Stimulated activated naive CD8-positive, alpha-beta T cell treated with anti-CD3 and anti-CD28 coated beads, Interleukin-15, amount 100 ng/mL, for 72 hours (primary cell): ENCODE measurements at regions not wholly inside any gene's neighbourhood (a gene's known extent, or its start where the extent isn't known, plus 50 kb on each side); places are given as distances from the start of the nearest gene placed in this dataset.
"Not testable (repeated sequence)": the region's sequence is repeated elsewhere in the genome, so short reads cannot be mapped to it uniquely, and the experiment has no call there.

Source experiments
- ATAC-seq: fragments of 150-1000 bp; cut with Tn5 transposase; 2 replicates; pipeline ENCODE4 v1.10.0; 2021; ENCODE audit warnings: mild to moderate bottlenecking, moderate library complexity
- DNase-seq, 2 donors: peaks; one replicate each; pipeline ENCODE4 v3.0.0; 2021 to 2022
- H3K27ac Mint-ChIP-seq, 2 donors: one replicate each; pipeline ENCODE4 v1.8.0; 2022; ENCODE audit warnings: mild to moderate bottlenecking in 2 of 2, mixed read lengths in 2 of 2, moderate library complexity in 2 of 2
- H3K27me3 Mint-ChIP-seq: one replicate; pipeline ENCODE4 v1.8.0; 2022; ENCODE audit warnings: mixed read lengths
- H3K4me1 Mint-ChIP-seq: one replicate; pipeline ENCODE4 v1.8.0; 2022; ENCODE audit warnings: mild to moderate bottlenecking, mixed read lengths
- H3K4me3 Mint-ChIP-seq, 2 donors: one replicate each; pipeline ENCODE4 v1.8.0; 2022; ENCODE audit warnings: mild to moderate bottlenecking in 2 of 2, mixed read lengths in 2 of 2, moderate library complexity in 1 of 2
- H3K9me3 Mint-ChIP-seq, 2 donors: one replicate each; pipeline ENCODE4 v1.8.0; 2022; ENCODE audit warnings: mixed read lengths in 2 of 2

GRCh38 chr18:55732227-55733106 lies 144.5 kb upstream of the TCF4 start:
- H3K4me3 Mint-ChIP-seq = no peak overlapping the region
- no peak for ATAC-seq

GRCh38 chr18:55731594-55732042 lies 143.6 kb upstream of the TCF4 start:
- Mint-ChIP-seq H3K9me3 (no peaks in the 10 kb centered on the region), H3K4me1 (no peaks in the 10 kb centered on the region), H3K4me3 (no peak overlapping the region), H3K27me3 (no peaks in the 10 kb centered on the region), H3K27ac (no peak overlapping the region)
- ATAC-seq = no peak
- no peak for DNase-seq

More at GRCh38 chr18:55732227-55733106, 144.5 kb upstream of the TCF4 start:
- Mint-ChIP-seq H3K27me3 (no peaks in the 10 kb centered on the region), H3K4me1 (no peaks in the 10 kb centered on the region), H3K9me3 (no peaks in the 10 kb centered on the region), H3K27ac (no peak overlapping the region)
- no peak for DNase-seq

DNA sequence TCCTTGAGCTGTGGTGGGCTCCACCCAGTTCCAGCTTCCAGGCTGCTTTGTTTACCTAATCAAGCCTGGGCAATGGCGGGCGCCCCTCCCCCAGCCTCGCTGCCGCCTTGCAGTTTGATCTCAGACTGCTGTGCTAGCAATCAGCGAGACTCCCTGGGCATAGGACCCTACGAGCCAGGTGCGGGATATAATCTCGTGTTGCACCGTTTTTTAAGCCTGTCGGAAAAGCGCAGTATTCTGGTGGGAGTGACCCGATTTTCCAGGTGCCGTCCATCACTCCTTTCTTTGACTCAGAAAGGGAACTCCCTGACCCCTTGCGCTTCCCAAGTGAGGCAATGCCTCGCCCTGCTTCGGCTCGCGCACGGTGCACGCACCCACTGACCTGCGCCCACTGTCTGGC lies 133.0 kb upstream of the TCF4 start:
- not testable (repeated sequence) for ATAC-seq, DNase-seq, H3K4me1 Mint-ChIP-seq, H3K4me3 Mint-ChIP-seq, H3K9me3 Mint-ChIP-seq, H3K27me3 Mint-ChIP-seq, H3K27ac Mint-ChIP-seq

DNA sequence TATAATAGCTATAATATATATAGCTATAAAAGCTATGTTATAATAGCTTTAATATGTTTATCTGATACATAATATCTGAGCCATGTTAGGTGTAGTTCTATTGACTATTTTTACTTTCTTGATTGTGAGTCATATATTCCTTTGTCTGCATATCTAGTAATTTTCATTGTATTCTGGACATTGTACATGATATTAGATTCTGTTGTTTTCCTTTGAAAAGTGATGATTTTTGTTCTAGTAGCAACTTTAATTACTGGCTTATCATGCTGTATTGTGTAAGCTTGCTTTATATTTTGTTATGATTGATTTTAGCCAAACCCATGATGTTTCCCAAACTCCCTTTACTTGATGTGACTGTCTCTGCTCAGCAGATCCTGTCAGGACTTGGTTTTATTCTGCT lies 125.7 kb upstream of the TCF4 start:
- DNase-seq (no peak), ATAC-seq (no peak)
- no peaks in the 10 kb centered on the region for H3K27me3 Mint-ChIP-seq
- no peaks in the 10 kb centered on the region for H3K4me1 Mint-ChIP-seq
- no peak overlapping the region for H3K4me3 Mint-ChIP-seq
- no peak overlapping the region for H3K27ac Mint-ChIP-seq
- peaks cover 16 to 25% of the 10 kb centered on the region in 2 donors for H3K9me3 Mint-ChIP-seq

GRCh38 chr18:55706898-55707297 lies 118.9 kb upstream of the TCF4 start:
- Mint-ChIP-seq H3K4me1 (no peaks in the 10 kb centered on the region), H3K27ac (no peak overlapping the region), H3K9me3 (peaks cover 0 to 9% of the 10 kb centered on the region in 2 donors), H3K4me3 (no peak overlapping the region), H3K27me3 (no peaks in the 10 kb centered on the region)
- DNase-seq (no peak), ATAC-seq (no peak)

DNA sequence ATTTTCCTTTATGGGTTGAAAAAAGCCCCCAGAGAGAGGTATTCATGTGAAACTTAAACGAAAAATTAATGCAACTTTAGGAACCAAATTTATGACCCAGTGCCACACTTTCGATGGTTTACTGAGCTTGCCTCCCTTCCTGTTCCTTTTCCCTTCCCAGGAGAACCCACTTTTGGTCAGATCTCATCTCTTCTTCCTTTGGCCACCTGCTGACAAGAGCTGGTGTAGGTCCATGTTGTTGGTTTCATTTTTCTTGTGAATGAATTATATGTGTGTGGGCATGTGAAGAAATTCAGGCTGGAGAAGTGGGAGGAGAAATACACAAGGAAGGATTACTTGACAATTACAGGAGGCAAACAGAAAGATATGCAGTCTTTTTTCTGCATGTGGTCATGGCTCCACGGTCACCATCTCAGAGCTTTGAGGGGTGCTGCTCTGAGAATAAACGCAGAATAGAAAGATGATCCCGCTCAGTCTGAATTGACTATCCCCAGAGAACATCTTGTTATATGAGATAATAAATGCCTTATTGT lies 111.3 kb upstream of the TCF4 start:
- H3K27me3 Mint-ChIP-seq = no peaks in the 10 kb centered on the region
- H3K4me1 Mint-ChIP-seq = no peaks in the 10 kb centered on the region
- no peak for ATAC-seq
- no peak overlapping the region for H3K27ac Mint-ChIP-seq
- DNase-seq = no peak
- H3K9me3 Mint-ChIP-seq = no peaks in the 10 kb centered on the region
- no peak overlapping the region for H3K4me3 Mint-ChIP-seq

DNA sequence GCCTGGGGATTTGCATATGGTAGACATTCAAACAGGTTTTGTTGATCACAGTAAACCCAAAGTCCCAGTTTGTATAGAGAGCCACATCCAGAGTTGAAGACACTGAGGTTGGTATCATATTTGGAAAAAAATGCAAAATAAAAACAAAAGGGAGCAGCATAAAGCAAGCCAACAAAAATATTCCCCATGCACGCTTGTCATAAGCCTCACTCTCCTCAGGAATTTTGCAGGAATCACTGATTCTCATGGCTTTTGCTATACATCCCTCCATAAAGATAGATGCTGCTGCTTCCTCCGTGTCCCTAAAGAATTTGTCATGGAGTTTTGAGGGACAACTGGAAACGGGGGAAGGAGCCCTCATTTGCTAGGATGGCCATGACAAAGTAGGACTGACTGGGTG lies 108.8 kb upstream of the TCF4 start:
- DNase-seq = no peak
- Mint-ChIP-seq H3K9me3 (no peaks in the 10 kb centered on the region), H3K4me3 (no peak overlapping the region), H3K27me3 (no peaks in the 10 kb centered on the region), H3K4me1 (no peaks in the 10 kb centered on the region), H3K27ac (no peak overlapping the region)
- no peak for ATAC-seq

DNA sequence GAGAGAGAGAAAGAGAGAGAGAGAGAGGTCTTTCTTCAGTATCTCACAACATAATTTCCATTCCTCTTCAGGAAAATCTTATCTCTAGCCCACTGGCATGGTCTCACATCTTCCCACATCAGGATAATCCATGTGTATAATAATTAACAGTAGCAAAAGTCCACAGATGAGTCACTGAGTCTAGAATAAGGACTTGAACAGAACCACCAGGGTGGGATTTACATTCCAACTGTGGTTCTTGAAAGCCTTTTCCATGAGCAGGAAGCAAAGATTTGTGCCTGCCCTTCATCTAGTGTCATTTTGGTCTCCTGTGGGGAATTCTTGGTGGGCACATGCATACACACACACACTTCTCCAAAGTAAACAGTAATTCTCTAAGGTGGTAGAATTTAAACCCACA lies 107.1 kb upstream of the TCF4 start:
- no peak overlapping the region for H3K27ac Mint-ChIP-seq
- DNase-seq (no peak), ATAC-seq (no peak)
- H3K4me1 Mint-ChIP-seq = no peaks in the 10 kb centered on the region
- H3K9me3 Mint-ChIP-seq = no peaks in the 10 kb centered on the region
- H3K4me3 Mint-ChIP-seq = no peak overlapping the region
- H3K27me3 Mint-ChIP-seq = no peaks in the 10 kb centered on the region

DNA sequence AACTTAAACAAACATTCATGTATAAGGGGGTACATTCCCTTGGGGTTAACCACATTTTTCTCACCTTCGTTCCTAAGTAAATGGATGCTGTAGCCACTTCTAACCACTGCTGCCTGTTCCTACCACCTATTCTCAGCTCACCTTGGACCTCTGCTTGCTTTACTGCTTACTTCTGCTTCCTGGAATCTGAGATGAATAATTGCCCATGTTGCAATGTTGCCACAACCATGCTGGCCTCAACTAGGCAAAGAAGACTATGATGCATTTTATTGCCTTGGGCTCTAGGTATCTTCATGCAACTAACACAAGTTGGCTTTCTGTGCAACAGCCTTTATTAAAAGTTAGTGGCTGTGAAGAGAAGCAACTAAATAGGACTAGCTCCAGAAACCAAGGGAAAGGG lies 106.3 kb upstream of the TCF4 start:
- Mint-ChIP-seq H3K27me3 (no peaks in the 10 kb centered on the region), H3K4me1 (no peaks in the 10 kb centered on the region), H3K4me3 (no peak overlapping the region), H3K27ac (no peak overlapping the region), H3K9me3 (no peaks in the 10 kb centered on the region)
- ATAC-seq = no peak
- no peak for DNase-seq

- DNase-seq (no peak), ATAC-seq (no peak)
- Mint-ChIP-seq H3K9me3 (no peaks in the 10 kb centered on the region), H3K4me1 (no peaks in the 10 kb centered on the region), H3K27ac (no peak overlapping the region), H3K4me3 (no peak overlapping the region), H3K27me3 (no peaks in the 10 kb centered on the region)
These were observed 100.0 kb upstream of the TCF4 start for GRCh38 chr18:55688030-55688429.

DNA sequence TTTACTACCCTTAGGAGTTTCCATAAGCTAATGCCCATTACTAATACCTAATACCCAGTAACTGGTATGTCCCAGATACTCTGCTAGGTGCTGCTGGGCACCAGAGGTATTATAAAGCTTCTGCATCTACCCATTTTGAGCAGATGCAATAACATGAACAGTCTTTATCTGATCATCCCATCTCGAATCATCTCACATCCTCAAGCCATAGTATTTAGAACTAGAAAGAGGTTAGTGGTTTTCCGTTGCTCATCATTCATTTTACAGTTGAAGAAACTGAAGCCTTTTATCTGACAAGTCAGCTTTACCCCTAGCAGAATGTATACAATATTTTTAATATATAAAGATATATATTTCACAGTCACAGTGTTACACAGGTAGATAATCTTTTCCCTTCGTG lies 99.1 kb upstream of the TCF4 start:
- no peak overlapping the region for H3K4me3 Mint-ChIP-seq
- DNase-seq (no peak), ATAC-seq (no peak)
- no peak overlapping the region for H3K27ac Mint-ChIP-seq
- no peaks in the 10 kb centered on the region for H3K9me3 Mint-ChIP-seq
- no peaks in the 10 kb centered on the region for H3K27me3 Mint-ChIP-seq
- H3K4me1 Mint-ChIP-seq = no peaks in the 10 kb centered on the region

GRCh38 chr18:55685638-55686037 lies 97.6 kb upstream of the TCF4 start:
- ATAC-seq = no peak
- Mint-ChIP-seq H3K4me1 (no peaks in the 10 kb centered on the region), H3K9me3 (no peaks in the 10 kb centered on the region), H3K27ac (no peak overlapping the region), H3K27me3 (no peaks in the 10 kb centered on the region), H3K4me3 (no peak overlapping the region)
- no peak for DNase-seq

DNA sequence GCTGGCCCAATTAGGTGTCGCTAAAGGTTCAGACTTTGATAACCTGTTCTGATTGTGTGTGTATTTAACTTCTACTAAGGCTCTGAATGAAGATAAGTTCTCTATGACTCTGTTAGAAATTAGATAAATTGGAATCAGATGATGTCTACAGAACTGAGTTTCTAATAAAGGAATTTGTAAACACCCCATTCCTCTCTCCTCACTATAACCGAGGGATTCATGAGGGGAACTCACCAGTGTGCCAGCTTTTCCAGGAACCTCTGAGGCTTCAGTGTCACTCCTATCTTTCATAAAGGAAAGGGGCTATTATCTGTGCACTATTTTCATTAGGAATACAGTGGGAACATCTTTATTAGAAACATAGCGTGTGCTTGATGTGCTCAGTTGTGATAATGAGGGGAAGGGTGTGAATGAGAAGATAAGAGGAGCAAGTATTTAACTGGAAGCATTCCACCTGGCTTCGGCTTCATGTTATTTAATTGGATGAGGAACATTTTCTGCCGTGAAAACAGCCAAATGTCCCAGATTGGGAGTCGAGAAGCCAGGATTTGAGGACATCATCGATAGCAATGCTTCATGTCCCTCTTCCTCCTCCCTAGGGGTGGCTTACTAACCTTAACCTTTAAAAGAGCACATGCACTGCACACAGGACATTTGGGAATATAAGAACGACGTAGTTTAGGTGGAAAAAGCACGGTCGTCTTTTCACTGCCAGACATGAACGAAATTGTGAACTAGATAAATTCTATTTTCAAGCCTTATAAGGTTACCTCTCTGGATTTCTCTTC lies 84.8 kb upstream of the TCF4 start:
- Mint-ChIP-seq H3K27me3 (peaks cover 5% of the 10 kb centered on the region), H3K4me1 (no peaks in the 10 kb centered on the region), H3K9me3 (peaks cover 7 to 11% of the 10 kb centered on the region in 2 donors), H3K4me3 (no peak overlapping the region), H3K27ac (no peak overlapping the region)
- ATAC-seq (no peak), DNase-seq (no peak)

GRCh38 chr18:55665506-55665905 lies 77.5 kb upstream of the TCF4 start:
- no peak for DNase-seq
- no peak overlapping the region for H3K4me3 Mint-ChIP-seq
- no peak overlapping the region for H3K27ac Mint-ChIP-seq
- no peaks in the 10 kb centered on the region for H3K4me1 Mint-ChIP-seq
- no peak for ATAC-seq
- H3K9me3 Mint-ChIP-seq = peaks cover 5 to 7% of the 10 kb centered on the region in 2 donors
- H3K27me3 Mint-ChIP-seq = no peaks in the 10 kb centered on the region

DNA sequence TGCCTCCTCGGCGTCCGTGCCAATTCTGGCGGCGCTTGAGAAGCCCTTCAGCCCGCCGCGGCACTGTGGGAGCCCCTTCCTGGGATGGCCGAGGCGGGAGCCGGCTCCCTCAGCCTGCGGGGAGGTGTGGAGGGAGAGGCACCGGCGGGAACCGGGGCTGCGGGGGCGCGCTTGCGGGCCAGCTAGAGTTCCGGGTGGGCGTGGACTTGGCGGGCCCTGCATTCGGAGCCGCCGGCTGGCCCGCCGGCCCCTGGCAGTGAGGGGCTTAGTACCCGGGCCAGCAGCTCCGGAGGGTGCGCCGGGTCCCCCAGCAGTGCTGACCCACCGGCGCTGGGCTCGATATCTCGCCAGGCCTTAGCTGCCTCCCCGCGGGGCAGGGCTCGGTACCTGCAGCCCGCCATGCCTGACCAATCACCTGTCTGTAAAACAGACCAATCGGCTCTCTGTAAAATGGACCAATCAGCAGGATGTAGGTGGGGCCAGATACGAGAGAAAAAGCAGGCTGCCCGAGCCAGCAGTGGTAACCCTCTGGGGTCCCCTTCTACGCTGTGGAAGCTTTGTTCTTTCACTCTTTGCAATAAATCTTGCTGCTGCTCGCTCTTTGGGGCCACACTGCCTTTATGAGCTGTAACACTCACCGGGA lies 76.9 kb upstream of the TCF4 start:
- H3K9me3 Mint-ChIP-seq, DNase-seq, ATAC-seq, H3K4me3 Mint-ChIP-seq, H3K27ac Mint-ChIP-seq, H3K27me3 Mint-ChIP-seq, H3K4me1 Mint-ChIP-seq: not testable (repeated sequence)

DNA sequence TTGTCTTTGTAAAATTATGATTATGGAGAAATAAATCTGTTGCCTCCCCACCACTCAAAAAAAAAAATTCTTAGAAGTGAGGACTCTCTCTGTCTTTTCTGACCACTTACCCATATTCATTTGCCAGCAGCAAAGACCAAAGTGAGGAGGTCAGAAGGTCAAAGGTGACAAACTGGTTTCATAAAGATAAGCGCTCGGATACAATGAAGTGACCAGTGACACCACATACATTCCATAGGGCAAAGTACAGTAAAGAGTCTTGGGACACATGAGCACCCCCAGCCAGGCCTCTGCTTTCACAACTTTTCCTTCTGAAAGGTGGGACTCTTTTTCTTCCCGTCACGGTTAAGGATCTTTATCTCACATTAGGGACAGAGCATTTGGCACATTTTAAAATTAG lies 75.9 kb upstream of the TCF4 start:
- H3K4me1 Mint-ChIP-seq = no peaks in the 10 kb centered on the region
- no peak for ATAC-seq
- H3K9me3 Mint-ChIP-seq = peaks cover 5 to 7% of the 10 kb centered on the region in 2 donors
- H3K4me3 Mint-ChIP-seq = no peak overlapping the region
- H3K27me3 Mint-ChIP-seq = no peaks in the 10 kb centered on the region
- DNase-seq = no peak
- H3K27ac Mint-ChIP-seq = no peak overlapping the region
